C4-2B (cell line): ENCODE measurements at regions not wholly inside any gene's neighbourhood (a gene's known extent, or its start where the extent isn't known, plus 50 kb on each side); places are given as distances from the start of the nearest gene placed in this dataset.

Experiments
- H3K27ac ChIP-seq: fragments of 450-650 bp; 2 replicates; pipeline ENCODE4 v1.5.1; 2017
- CTCF ChIP-seq: fragments of 450-650 bp; conservative IDR thresholded peaks from 2 replicates; pipeline ENCODE4 v1.5.1; 2017; ENCODE audit warnings: mild to moderate bottlenecking
- ZFX ChIP-seq: fragments of 450-650 bp; IDR thresholded peaks from 2 replicates; pipeline ENCODE4 v1.6.1; 2017

DNA sequence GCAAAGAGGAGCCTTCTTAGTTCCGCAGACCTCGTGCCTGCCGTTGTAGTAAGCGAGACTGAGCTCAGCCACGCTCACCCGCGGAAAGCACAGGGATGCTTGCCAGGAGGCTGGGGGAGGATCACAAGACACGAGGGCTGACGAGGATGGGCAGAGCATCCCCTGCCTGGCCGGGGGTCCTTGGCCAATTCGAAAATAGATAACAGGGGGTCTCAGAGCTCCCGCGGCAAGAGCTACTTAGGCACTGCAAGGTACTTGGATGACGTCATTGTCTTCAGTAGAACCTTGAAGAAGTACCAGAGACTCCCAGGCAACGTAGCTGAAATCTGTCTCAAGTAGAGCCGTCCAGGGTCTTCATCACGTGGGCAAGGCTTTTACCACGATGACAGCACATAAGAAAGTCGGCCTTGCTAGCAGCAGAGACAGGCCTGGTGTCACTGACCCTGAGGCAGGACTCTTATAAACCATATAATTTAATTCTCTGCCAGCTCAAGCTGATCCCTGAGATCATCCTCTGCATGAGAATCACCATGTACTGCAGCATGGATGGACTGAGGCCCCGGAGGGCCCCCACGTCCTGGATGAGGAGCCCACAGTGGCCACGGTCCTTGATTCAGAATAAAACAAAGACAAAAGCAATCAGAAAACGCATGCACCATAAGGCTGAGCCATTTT, 81.9 kb downstream of the TMEM18 start:
- TF ChIP-seq ZFX (no peak), CTCF (no peak)
- no peak overlapping the region for H3K27ac ChIP-seq

DNA sequence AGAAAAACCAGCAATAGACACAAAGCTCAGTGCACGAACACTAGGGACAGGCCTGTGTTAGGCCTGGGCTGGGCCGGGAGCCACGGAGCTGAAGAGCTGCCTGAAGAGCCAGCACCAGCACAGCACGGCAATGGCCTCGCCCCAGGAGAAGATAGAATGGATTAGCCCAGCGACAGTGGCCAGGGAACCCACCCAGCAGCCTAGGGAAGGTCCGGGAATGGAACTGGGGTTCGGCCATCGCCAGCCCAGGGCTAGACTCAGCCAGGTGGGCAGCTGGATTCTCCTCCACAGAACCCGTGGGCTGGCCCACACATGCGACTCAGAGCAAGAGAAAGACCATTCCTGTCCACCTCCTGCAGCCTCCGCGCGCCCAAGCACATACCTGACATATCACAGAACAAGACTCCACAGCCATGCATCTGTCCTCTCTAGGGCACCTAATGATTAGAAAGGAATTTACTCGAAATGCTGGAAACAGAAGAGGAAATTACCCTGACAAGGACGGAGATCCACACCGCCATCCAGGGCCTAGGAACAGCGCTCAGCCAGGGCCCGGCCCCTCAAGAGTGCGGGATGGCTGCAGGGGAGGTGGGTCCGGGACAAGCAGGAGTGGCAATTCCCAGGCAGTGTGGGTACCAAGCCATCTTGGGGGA, 82.8 kb downstream of the TMEM18 start:
- H3K27ac ChIP-seq: no peak overlapping the region
- TF ChIP-seq ZFX: no peak
- TF ChIP-seq CTCF: no peak

- TF ChIP-seq ZFX (no peak), CTCF (no peak)
- no peak overlapping the region for H3K27ac ChIP-seq
Observed at GRCh38 chr2:593356-594026, 83.7 kb downstream of the TMEM18 start.

- H3K27ac ChIP-seq: no peak overlapping the region
- TF ChIP-seq ZFX: no peak
- no peak for TF ChIP-seq CTCF
Observed at GRCh38 chr2:592737-593136, 84.5 kb downstream of the TMEM18 start.

GRCh38 chr2:590214-591175, 86.7 kb downstream of the TMEM18 start:
- no peak for TF ChIP-seq ZFX
- TF ChIP-seq CTCF: no peak
- peak overlapping the region; percentile 0; the same call in 1 of the 2 replicates for H3K27ac ChIP-seq

DNA sequence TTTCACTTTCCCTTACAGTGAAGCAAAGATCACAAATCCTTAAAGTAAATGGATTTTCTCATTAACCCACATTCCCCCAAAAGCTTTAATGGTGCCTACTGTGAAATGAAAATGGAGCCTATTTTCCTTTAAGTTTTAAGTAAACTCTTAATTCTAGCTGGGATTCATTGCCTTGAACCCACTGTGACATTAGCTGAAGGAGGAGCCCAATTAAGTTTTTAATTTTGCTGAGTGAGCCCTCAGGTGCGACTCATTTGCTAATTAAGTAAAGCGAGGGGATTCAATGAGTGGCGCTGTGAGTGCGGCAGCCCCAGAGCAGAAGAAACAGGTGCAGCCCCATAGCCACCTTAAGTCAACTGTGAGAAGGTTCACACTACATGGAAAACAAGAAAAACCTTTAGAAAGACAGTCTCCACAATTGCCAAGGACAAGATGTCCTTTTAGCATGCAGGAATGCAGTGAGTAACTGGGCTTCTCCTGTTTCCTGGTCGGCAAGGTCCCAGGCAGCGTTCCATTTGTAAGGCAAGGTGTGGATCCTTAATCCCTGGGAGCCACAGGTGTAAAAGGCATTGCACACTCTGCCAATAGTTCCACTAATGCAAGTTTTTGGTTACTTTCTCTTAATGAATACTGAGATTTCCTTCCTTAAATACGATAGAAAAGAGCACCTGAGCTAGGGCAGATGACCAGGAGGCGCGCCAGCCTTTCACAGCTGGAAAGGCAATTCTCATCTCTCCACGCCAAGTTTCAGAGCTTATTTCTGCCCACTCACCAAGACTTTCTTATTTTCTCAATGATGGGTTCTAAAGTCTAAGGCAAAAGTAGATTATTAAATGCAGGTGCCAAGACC, 87.7 kb downstream of the TMEM18 start:
- H3K27ac ChIP-seq: peak overlapping the region; percentile 23; the same call in 1 of the 2 replicates
- TF ChIP-seq ZFX (no peak), CTCF (no peak)
